Right lobe of liver (tissue), 6 donors: ENCODE measurements at regions not wholly inside any gene's neighbourhood (a gene's known extent, or its start where the extent isn't known, plus 50 kb on each side); places are given as distances from the start of the nearest gene placed in this dataset.

Experiments used
- ATAC-seq, 4 donors: fragments of 200-7000 bp; cut with Tn5 transposase; one replicate each; pipeline ENCODE4 v1.9.1; 2020; ENCODE audit warnings: mild to moderate bottlenecking in 4 of 4, moderate library complexity in 4 of 4
- DNase-seq, 3 donors: peaks; one replicate each; pipeline ENCODE4 v3.0.0-alpha.2; 2020
- H3K27ac ChIP-seq, 3 donors: fragments of 200-600 bp; one replicate each; pipeline ENCODE4 v1.8.0; 2022
- H3K27me3 ChIP-seq, 2 donors: fragments of 200-600 bp; one replicate each; pipeline ENCODE4 v1.8.0; 2022
- H3K36me3 ChIP-seq, 4 donors: fragments of 200-600 bp; sonication (generic) in 1 of 4; one replicate each; pipeline versions ENCODE4 v1.5.1 to v1.8.0; 2017 to 2022; ENCODE audit warnings: control low read depth in 1 of 4
- H3K4me1 ChIP-seq, 4 donors: fragments of 200-600 bp; sonication (generic) in 1 of 4; one replicate each; pipeline versions ENCODE4 v1.5.1 to v1.8.0; 2017 to 2022; ENCODE audit warnings: control low read depth in 1 of 4
- H3K4me3 ChIP-seq, 3 donors: fragments of 200-600 bp; one replicate each; pipeline ENCODE4 v1.8.0; 2022
- H3K9me3 ChIP-seq, 4 donors: fragments of 200-600 bp; sonication (generic) in 1 of 4; one replicate each; pipeline versions ENCODE4 v1.5.1 to v1.8.0; 2017 to 2022; ENCODE audit warnings: control low read depth in 1 of 4
- POLR2A ChIP-seq: fragments of 450-650 bp; IDR thresholded peaks from one replicate; pipeline ENCODE4 v1.6.1; 2017; ENCODE audit warnings: antibody characterized with exemption, mild to moderate bottlenecking
- WGBS: methylation state at CpG from one replicate; pipeline ENCODE4 v1.1.6; 2018; ENCODE audit warnings: low coverage, low lambda C conversion rate; ENCODE audit not compliant: insufficient coverage; ENCODE audit errors: missing lambda C conversion rate; 5-methylcytosine and 5-hydroxymethylcytosine counted together
- intact Hi-C, 2 donors: fragments of 100-400 bp; cut with DNase I; formaldehyde crosslinking; loops; one replicate each; pipeline versions ENCODE4 v1.11.2 to v1.14.1; 2022
- TF ChIP-seq, protein P1 (sequence below), 4 donors: fragments of 200-600 bp in 3 of 4; fragments of 450-650 bp in 1 of 4; IDR thresholded peaks; one replicate each; pipeline versions ENCODE4 v1.5.1 to v1.8.0; 2016 to 2022; ENCODE audit warnings: antibody characterized with exemption in 4 of 4, mild to moderate bottlenecking in 2 of 4
- donor health status: DM: no; HTN: yes; CAD: no.
- donor health status: DM: no; HTN: no; CAD: no.
- donor health status: DM: no; HTN: no; CAD: no.
- donor health status: DM: no; HTN: yes; CAD: no.
- donor health status: DM: no; HTN: yes; CAD: no.

GRCh38 chr12:45584336-45584735, 145.2 kb upstream of the ARID2 start:
- WGBS: 89% methylated on average over 1 of the region's 1 CpG
- Histone ChIP-seq H3K27ac (no peak overlapping the region), H3K4me3 (no peak overlapping the region), H3K36me3 (no peaks in the 10 kb centered on the region), H3K27me3 (no peaks in the 10 kb centered on the region), H3K4me1 (peaks cover 0 to 14% (median 0%) of the 10 kb centered on the region in 4 donors), H3K9me3 (no peaks in the 10 kb centered on the region)
- intact Hi-C loops: no loop called here
- DNase-seq (no peak), ATAC-seq (no peak)
- TF ChIP-seq, protein P1, sequence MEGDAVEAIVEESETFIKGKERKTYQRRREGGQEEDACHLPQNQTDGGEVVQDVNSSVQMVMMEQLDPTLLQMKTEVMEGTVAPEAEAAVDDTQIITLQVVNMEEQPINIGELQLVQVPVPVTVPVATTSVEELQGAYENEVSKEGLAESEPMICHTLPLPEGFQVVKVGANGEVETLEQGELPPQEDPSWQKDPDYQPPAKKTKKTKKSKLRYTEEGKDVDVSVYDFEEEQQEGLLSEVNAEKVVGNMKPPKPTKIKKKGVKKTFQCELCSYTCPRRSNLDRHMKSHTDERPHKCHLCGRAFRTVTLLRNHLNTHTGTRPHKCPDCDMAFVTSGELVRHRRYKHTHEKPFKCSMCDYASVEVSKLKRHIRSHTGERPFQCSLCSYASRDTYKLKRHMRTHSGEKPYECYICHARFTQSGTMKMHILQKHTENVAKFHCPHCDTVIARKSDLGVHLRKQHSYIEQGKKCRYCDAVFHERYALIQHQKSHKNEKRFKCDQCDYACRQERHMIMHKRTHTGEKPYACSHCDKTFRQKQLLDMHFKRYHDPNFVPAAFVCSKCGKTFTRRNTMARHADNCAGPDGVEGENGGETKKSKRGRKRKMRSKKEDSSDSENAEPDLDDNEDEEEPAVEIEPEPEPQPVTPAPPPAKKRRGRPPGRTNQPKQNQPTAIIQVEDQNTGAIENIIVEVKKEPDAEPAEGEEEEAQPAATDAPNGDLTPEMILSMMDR (IDR thresholded peaks at IDR 0.05): no peak
- TF ChIP-seq POLR2A: no peak

DNA sequence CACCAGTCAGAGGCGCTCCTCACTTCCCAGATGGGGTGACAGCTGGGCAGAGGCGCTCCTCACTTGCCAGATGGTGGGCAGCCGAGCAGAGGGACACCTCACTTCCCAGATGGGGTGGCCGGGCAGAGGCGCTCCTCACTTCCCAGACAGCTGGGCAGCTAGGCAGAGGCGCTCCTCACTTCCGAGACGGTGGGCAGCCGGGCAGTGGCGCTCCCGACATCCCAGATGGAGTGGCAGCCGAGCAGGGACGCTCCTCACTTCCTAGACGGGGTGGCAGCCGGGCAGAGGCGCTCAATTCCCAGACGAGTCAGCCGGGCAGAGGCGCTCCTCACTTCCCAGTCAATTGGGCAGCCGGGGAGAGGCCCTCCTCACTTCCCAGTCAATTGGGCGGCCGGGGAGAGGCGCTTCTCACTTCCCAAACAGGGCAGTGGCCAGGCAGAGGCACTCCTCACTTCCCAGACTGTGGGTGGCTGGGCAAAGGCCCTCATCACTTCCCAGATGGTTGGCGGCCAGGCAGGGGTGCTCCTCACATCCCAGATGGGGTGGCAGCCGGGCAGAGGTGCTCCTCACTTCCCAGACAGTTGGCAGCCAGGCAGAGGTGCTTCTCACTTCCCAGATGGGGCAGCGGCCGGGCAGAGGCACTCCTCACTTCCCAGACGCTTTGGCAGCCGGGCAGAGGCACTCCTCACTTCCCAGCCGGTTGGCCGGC, 143.8 kb upstream of the ARID2 start:
- H3K27me3 ChIP-seq: no peaks in the 10 kb centered on the region
- intact Hi-C loops: no loop called here
- H3K9me3 ChIP-seq: no peaks in the 10 kb centered on the region
- no CpG with 5 or more reads among the region's 31 CpGs for WGBS
- ATAC-seq (no peak), DNase-seq (peak in 1 of 3 donors; percentile 40)
- TF ChIP-seq, protein P1 (IDR thresholded peaks at IDR 0.05): no peak
- no peak for TF ChIP-seq POLR2A
- no peak overlapping the region for H3K4me3 ChIP-seq
- H3K27ac ChIP-seq: no peak overlapping the region
- no peaks in the 10 kb centered on the region for H3K36me3 ChIP-seq
- peaks cover 0 to 14% (median 0%) of the 10 kb centered on the region in 4 donors for H3K4me1 ChIP-seq

GRCh38 chr12:45586486-45586885, 143.0 kb upstream of the ARID2 start:
- intact Hi-C loops: no loop called here
- H3K36me3 ChIP-seq: no peaks in the 10 kb centered on the region
- no peak overlapping the region for H3K4me3 ChIP-seq
- DNase-seq (peak in 1 of 3 donors; percentile 43), ATAC-seq (no peak)
- TF ChIP-seq, protein P1 (IDR thresholded peaks at IDR 0.05): no peak
- no peak for TF ChIP-seq POLR2A
- H3K27ac ChIP-seq: no peak overlapping the region
- H3K4me1 ChIP-seq: peaks cover 0 to 14% (median 0%) of the 10 kb centered on the region in 4 donors
- no peaks in the 10 kb centered on the region for H3K9me3 ChIP-seq
- 84% methylated on average over 11 of the region's 18 CpGs for WGBS
- no peaks in the 10 kb centered on the region for H3K27me3 ChIP-seq

GRCh38 chr12:45587012-45587411, 142.5 kb upstream of the ARID2 start:
- Histone ChIP-seq H3K4me1 (peaks cover 0 to 14% (median 0%) of the 10 kb centered on the region in 4 donors), H3K27ac (no peak overlapping the region), H3K9me3 (no peaks in the 10 kb centered on the region), H3K4me3 (no peak overlapping the region), H3K36me3 (no peaks in the 10 kb centered on the region), H3K27me3 (no peaks in the 10 kb centered on the region)
- no peak for TF ChIP-seq POLR2A
- DNase-seq (peak in 1 of 3 donors; percentile 51), ATAC-seq (peak; percentile 70 to 97 (median 80))
- 37% methylated on average over 2 of the region's 2 CpGs for WGBS
- intact Hi-C loops: no loop called here

- Histone ChIP-seq H3K4me3 (no peak overlapping the region), H3K4me1 (peaks cover 0 to 14% (median 0%) of the 10 kb centered on the region in 4 donors), H3K36me3 (no peaks in the 10 kb centered on the region), H3K9me3 (no peaks in the 10 kb centered on the region), H3K27ac (no peak overlapping the region), H3K27me3 (no peaks in the 10 kb centered on the region)
- TF ChIP-seq, protein P1 (IDR thresholded peaks at IDR 0.05): peak in 3 of 4 donors; percentile 7 to 48 (median 41)
- TF ChIP-seq POLR2A: no peak
- WGBS: 51% methylated on average over 2 of the region's 3 CpGs
- DNase-seq: peak; percentile 40 to 77 (median 75)
- peak; percentile 85 to 98 (median 94) for ATAC-seq
- intact Hi-C loops: no loop called here
These were observed 141.5 kb upstream of the ARID2 start for GRCh38 chr12:45587877-45588533.
